ENCODE measurements at regions not wholly inside any gene's neighbourhood (a gene's known extent, or its start where the extent isn't known, plus 50 kb on each side); places are given as distances from the start of the nearest gene placed in this dataset.

DNA sequence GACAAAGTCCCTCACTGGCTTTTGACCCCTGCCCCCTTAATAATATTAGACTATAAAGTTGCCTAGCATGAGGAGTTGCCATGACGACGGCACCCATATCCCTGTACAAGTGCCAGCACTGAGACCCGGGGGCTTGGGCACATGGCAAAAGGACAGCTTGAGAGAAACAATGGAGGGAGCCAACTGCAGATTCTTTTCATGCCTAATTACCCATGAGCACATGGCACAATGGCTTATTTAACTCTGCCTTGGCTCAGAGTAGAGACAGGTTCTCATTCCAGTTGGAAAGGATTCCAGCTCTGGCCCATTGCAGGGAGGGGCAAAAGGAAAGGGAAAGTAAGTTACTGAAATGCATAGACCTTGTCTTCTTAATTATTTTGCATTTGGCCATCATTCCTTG, 261.2 kb upstream of the UBASH3B start:
- DNase-seq, result no peak

DNA sequence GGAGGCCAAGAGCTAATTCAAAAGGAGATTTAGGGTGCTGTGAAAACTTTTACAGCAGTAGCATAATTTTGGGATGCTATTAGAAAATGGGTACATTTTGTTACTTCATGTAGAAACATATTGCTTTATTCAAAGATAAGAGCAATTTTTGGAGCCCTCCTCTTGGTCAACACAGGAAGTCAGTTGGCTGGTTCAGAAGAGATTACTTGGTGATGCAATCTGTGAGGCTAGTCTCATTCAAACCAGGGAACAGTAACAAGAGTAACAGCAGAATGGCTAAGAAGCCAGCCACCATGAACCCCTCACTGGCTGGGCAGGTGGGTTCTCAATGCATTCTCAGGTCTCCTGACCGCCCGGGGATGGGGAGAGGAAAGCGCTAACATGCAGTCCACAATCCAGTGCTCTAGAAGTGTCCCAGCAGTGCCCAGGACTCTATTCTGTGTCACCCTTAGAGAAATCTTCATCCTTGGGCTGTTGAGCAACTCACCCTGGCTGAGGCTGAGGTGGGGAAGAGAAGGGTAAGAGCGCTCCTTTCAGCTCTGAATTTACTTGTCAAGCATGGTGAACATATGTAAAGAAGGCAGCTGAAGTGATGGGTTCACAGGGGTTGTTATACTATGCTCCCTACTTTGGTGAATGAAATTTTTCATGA, 262.2 kb upstream of the UBASH3B start:
- no peak for DNase-seq

DNA sequence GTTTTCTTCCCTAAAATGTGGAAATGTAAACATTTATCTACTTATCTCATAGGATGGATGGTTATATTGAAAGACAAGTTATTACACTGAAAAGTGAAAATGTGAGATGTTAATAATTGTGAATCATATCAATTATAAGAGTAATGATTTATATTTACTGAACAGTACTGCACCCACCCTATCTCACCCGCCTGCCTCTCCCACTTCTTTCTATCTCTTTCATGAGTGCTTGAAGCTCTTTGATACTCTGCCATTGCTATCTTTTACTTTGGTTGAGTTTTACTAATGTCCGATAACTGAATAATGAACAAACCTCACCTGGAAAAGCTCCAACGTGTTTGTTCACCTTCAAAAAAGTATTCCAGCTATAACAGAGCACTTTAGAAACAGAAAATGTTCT, 263.0 kb upstream of the UBASH3B start:
- no peak for DNase-seq

DNA sequence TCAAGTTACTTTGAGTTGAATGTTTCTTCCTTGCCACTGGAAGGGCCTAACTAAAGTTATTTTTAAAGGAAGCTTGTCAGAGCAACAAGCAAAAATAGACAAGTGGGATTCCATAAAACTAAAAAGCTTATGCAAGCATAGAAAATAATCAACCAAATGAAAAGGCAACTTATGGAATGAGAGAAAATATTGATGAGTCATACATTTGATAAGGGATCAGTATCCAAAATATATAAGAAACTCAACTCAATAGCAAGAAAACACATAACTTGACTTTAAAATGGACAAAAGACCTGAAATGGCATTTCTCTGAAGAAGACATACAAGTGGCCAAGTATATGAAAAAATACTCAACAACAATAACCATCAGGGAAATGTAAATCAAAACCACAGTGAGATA, 264.5 kb upstream of the UBASH3B start:
- no peak for DNase-seq

DNA sequence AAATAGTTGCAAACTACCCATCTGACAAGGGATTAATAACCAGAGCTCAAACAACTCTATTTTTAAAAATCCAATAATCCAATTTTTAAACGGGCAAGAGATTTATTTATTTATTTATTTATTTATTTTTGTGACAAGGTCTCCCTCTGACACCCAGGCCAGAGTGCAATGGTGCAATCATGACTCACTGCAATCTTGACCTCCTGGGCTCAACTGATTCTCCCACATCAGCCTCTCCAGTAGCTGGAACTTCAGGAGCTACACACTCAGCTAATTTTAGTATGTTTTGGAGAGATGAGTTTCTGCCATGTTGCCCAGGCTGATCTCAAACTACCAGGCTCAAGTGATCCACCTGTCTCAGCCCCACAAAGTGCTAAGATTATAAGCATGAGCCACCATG, 267.2 kb upstream of the BLID start:
- no peak for DNase-seq

DNA sequence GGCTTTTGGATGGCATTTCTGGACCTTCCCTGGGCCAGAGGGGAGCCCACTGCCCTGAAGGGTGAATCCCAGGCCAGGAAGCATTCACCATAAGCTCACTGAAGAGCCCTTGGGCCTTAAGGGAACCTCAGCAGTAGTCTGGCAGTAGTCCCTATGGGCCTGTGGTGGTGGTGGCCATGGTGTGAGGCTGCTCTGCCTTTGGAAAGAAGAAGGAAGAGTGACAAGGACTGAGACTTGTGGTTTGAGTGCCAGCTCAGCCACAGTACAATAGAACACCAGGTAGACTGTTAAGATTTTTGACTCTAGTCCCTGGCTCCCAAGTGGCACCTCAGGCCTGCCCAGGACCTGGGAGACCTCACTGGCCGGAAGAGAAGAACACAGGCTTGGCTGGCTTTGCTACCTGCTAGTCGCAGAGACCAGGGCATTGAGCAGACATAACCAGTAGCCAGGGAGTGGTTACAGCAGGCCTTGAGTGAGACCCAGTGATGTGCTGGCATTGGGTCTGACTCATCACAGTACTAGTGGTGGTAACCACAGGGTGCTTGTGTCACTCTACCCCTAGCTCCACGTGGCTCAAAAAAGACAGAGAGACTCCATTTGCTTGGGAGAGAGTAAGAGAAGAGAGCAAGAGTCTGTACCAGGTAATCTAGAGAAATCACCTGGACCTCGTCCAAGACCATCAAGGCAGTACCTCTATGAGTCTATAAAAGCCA, 259.8 kb upstream of the BLID start:
- DNase-seq, result peak; percentile 20

DNA sequence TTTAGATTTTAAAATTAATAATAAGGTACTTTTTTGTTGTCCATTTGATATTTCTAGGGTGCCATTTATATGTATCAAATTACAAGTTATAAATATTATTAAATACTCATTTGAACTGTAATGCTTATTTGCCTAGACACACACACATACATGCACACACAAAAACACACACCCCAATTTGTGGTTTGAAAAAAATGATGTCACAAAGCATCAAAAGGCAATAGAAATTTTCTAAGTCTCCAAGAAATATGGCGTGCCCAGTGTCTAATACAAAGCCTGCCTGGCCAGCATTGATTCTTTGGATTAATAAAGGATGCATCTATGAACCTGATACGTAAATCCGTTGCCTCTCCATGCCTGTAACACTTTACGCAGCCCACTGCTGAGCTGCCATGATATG, 252.8 kb upstream of the BLID start:
- DNase-seq, result no peak

DNA sequence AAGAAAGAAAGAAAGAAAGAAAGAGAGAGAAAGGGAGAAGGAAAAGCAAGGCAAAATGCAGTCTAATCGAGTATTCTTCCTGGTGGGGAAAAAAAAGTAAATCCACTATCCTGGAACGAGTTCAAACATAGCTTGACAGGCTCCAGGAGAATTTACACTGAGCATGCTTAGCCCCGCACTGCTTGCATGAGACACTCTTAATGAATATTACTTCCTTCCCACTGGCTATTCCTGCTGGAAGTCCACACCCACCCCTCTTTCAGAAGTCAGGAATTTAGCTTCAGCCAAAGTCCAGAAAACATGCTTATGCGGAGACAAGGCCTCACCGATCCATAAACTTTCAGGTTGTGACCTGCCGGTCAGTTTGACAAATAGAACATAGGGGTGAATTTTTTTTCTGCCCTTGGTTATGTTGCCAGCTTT, 251.8 kb upstream of the BLID start:
- no peak for DNase-seq

DNA sequence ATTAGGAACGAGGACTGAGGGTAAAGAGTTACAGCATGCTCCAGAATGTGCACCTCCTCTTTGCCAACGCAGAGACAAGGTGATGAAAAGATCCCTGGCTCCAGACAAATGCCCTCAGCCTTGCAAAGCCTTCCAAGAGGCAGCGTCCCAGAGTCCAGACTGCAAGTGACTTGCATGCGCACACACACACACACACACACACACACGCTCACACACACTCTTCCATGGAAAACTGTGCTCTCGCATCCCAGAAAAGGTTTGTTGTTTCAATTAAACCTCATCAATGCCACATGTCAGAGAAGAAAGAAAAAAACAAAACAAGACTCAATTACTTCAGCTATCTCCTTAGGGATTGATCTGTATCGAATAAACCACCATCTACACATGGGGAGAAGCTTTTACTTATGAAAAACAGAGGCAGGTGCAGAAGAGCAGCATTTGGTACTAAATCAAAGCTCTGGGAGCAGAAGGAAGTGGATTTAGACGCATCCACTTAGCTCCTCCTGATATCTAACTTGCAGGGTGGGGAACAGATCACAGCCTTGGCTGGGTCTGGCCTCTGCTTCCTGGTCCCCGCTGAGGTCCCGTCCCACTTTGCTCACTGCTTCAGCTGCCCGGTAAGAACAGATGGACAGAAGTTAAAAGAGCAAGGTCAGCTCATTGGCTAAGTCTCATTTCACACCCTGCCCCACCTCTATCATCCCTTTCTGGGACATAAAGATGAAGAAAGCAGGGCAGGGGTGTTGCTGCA, 249.8 kb upstream of the BLID start:
- DNase-seq, result no peak

DNA sequence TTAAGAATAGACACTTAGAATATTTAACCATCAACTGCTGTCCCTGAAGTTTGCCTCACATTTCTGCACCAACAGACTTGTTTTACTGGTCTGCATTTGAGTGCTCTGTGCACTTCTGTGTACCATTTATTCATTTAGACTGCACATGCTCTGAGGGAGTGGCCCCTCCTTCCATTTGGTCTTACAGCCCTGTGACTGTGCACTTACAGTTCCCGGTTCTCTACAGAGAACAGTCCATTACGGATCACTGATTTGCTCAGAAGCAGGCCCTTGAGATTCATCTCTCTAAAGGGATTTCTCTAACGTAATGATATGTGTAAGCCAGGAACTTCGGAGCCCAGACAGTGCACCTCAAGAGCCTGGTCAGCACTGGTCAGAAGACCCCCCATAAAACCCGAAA, 247.3 kb upstream of the BLID start:
- no peak for DNase-seq

DNA sequence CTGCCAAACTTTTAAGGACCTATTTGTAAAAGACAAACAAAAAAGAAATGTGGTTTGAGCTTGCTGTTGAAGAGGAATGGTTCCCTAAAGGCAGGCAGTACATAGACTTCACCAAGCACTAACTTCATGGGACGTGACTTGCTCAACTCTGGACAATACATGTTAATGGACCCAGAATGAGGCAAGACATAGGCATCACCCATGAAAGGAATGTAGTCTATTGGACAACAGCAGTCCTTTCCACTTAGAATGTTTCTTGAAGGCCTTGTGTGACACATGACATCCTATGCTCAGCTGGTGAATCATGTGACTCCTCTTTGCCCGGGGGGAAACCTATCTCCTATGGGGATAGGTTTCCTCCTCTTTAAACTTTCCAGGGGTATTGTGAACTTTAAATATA, 246.4 kb upstream of the BLID start:
- DNase-seq, result no peak

DNA sequence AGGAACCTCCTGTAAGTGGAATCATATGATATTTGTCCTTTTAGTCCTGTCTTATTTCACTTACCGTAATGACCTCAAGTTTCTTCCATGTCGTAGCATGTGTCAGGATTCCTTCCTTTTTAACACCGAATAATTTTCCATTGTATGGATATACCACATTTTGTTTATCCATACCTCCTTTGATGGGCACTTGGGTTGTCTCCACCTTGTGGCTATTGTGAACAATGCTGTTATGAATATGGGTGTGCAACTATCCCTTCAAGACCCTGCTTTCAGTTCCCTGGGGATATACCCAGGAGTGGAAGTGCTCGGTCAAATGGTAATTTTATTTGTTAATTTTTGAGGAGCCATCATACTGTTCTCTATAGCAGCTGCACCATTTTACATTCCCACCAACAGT, 244.9 kb upstream of the BLID start:
- no peak for DNase-seq

DNA sequence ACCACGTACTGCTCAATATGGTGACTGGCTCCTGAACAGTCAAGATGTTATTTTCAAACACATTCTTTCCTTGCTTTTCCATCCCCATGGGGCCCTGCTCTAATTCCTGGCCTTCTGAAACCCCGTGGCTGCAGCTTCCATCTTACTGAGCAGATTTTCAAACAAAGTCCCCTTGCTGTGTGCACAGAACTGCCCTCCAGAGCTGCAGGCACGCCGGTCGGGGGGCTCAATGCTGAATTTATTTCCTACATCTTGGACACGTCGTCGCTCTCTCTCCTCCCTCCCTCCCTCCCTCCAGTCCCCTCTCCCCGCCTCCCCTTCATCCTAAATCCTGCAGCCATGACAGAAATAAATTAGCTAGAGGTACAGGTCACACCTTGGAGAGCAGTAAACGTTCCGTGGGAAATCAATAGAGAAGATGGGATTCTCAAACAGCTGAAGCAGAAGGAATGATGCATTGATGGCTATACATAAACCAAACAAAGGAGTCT, 243.1 kb upstream of the BLID start:
- no peak for DNase-seq

DNA sequence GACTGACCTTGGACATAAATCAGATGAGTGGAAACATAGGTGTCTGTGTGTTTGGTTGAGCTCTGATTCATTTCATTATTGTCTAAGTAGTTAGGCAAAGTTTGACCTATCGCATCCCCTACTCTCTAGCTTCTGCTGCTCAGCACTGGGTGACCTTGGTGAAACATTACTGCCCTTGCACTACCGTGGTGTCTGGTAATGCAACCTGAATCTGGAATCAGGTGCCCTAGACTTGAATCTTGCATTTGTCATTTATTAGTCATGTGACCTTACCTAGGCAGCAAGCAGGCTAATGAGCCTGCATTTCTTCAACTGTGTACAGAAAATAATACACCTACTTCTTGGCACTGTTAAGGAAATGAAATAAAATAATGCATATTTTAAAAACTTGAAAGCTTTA, 242.3 kb upstream of the BLID start:
- DNase-seq, result no peak

DNA sequence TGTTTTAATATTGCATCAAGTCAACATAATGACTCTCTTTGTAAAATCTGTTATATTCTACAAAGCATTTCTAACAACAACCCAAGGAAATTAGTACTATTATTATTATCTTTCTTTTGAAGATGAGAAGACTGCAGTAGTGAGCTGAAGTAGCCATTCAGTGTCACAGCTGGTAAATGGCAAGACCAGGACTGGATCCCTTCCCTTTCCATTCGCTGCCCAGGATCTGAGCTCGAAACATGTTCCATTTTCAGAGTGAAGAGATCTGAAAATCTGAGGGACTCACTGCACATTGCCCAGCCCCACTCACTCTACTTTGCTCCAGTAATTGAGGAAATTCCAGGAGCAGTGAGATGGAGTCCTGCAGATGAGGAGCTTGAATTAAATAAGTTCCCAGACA, 240.0 kb upstream of the BLID start:
- DNase-seq, result no peak

DNA sequence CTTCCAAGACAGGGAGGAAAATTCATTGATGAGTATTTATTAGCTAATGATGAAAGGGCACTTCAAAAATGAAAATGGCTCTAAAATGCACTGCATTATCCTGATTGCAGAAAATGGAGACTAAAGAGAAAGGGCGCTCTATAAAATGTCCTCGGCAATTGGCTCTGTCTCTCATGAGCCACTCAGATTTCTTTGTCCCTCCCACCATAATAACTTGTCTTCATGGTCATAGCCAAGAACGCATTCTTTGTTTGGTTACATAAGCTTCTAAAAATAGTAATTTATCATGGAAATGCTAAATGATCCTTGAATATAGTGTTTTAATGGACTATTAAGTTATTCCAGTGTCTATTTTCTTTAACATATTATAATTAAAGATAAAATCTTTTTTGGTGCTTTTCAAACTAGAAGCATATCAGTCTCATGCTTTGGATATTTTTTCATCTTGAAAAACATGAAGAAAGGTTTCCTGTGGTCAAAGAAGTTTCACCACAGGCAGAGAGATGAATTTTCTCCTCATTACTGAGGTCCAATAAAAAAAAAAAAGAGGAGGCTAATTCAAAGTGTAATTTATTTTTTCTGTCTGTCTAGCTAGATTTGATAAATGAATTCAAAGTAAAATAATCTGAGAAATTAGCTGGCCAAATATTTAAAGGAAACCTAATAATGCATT, 238.1 kb upstream of the BLID start:
- DNase-seq, result no peak

DNA sequence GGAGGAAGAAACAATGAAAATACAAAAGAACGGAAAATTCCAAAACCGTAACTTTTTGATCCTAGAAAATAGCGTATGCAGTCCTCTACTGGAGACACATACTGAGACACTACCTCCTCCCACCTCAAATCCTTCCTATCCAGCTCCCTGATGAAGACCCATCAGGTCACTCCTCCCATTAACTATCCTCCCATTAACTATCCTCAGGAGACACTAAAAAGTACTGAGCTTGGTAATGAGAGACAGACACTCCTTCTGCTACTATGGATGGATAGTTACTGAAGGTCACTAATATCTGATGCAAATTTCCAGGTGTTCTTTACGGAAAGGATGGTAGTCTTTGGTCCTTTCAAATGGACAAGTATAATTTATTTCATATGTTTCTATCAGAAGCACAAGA, 237.5 kb upstream of the BLID start:
- no peak for DNase-seq

DNA sequence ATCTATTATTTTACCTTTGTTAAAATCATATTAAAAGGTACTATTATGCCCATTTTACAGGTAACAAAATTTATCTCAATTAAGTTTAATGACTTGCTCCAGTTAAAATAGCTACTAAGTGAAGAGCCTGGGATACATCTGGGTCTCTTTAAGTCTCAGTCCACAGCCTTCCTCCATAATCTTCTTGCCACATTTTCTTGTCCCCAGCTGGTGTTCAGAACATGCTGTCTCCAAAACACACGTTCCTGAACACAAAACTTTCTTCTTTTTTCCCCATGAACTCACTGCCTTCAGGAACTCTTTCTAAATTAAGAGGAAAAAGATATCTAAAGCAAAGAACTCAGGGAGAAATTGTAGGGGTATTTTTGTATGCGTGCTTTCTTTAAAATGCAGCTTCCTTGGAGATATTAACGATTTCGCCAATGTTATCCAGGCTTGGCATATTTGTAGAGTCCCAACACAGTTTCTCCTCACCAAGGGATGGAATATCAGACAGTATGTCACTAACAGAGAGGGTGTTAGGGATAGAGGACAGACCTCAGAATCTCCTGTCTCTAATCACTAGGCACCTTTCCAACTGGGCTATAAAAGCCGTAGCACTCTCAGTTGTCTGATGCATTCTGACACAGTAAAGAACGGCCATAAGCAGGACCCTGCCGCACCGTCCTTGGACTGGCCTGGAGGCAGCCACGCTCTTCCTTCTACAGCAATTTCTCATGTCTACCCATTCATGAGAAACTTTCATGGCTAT, 232.8 kb upstream of the BLID start:
- no peak for DNase-seq

DNA sequence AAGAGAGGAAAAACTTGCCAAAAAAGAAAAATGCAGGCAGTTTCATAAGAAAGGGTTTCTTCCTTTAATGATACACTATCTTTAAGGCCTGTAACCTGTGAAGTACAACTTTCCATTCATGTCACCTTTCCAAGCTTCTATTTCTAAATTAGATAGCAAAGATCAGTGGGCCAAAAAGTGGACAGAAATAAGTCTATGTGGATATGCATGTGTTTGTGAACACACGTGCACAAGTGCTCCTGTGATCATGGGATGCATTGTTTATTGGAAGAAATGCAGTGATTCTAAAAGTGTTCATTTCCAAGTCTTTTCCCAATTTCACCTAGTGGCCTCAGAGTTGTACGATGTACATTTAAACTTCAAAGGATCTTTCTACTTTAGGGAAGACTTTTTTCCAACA, 230.0 kb upstream of the BLID start:
- DNase-seq, result no peak

DNA sequence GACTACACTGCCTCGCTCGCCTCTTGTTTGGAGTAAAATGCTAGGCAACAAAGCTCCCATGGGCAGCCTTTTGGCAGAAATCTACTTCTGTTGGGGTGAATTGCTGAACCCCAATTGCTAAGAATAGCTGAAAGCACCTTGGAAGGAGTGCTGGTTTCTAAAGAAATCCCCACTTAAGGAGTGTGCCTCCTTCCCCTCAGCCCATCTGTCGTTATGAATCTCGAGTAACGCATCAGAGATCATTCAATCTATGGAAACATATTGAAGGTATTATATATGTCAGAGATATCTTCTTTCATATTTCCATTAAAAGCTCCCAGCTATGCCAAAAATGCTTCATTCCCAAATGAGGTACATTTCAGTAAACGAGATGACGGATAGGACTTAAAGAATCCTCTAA, 229.6 kb upstream of the BLID start:
- DNase-seq, result no peak

DNA sequence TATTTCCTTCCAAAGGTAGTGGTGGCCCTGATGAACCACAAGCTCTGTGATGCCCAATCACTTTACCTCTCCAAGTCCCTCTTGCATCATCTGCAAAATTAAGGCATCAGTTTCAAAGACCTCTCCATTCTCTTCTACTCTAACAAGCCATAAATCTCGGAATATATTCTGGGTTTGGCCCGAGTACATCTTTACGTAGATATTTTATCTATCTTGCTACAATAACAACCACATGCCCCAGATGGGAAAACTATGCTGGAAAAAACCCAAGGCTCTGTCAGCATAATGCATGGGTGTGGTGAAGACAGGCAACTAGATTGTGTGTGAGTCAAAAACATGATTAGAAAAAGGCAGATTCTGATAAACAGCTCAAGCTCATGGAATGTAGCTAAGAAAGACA, 228.2 kb upstream of the BLID start:
- DNase-seq, result peak; percentile 37

DNA sequence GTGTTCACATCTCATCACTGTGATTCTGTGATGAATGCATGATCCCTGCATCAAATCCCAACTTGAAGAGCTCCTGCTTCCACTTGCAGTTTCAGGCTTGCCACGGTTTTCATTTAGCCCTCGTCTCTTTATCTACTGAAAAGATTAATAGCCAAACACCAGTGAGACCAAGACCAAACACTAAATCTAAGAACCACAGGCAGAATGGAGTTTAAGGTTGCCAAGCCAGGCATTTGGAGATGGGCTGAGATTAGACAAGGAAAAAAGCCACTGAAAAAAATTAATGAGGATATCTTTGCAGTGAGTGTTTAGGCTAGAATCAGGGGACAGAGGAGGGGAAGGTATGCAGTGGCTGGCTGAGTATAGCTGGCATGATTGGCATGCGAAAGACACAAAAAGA, 227.2 kb upstream of the BLID start:
- no peak for DNase-seq
